Uterus (tissue), 2 donors: ENCODE measurements at regions not wholly inside any gene's neighbourhood (a gene's known extent, or its start where the extent isn't known, plus 50 kb on each side); places are given as distances from the start of the nearest gene placed in this dataset.

Experiments used
- POLR2A ChIP-seq, 2 donors: fragments of 450-650 bp; IDR thresholded peaks; one replicate each; pipeline ENCODE4 v1.6.1; 2016; ENCODE audit warnings: antibody characterized with exemption in 2 of 2, mild to moderate bottlenecking in 1 of 2, moderate library complexity in 1 of 2
- TF ChIP-seq, protein P1 (sequence below), 4 experiments: fragments of 200-600 bp in 2 of 4; fragments of 450-650 bp in 2 of 4; sonication (generic) in 2 of 4; IDR thresholded peaks; one replicate each; pipeline ENCODE4 v1.5.1; 2016 to 2019; ENCODE audit warnings: antibody characterized with exemption in 4 of 4, mild to moderate bottlenecking in 2 of 4, moderate library complexity in 1 of 4

DNA sequence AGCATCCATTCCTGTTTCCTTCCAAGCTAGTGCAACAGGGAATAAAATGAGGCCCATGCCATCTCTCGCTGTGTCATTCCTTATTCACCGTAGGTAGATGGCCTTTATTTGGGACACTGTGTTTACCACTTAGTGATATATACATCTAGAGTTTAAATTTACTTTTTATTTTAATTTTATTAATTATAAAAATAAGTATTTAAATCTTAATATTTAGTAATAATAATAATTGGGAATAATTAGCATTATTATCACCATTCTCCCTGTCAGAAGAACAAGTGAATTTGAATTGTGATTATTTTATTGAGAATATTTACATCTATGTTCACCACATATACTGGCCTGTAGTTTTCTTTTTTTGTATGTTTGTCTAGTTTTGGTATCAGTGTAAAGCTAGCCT lies 692.9 kb upstream of the KIF2B start:
- TF ChIP-seq, protein P1, sequence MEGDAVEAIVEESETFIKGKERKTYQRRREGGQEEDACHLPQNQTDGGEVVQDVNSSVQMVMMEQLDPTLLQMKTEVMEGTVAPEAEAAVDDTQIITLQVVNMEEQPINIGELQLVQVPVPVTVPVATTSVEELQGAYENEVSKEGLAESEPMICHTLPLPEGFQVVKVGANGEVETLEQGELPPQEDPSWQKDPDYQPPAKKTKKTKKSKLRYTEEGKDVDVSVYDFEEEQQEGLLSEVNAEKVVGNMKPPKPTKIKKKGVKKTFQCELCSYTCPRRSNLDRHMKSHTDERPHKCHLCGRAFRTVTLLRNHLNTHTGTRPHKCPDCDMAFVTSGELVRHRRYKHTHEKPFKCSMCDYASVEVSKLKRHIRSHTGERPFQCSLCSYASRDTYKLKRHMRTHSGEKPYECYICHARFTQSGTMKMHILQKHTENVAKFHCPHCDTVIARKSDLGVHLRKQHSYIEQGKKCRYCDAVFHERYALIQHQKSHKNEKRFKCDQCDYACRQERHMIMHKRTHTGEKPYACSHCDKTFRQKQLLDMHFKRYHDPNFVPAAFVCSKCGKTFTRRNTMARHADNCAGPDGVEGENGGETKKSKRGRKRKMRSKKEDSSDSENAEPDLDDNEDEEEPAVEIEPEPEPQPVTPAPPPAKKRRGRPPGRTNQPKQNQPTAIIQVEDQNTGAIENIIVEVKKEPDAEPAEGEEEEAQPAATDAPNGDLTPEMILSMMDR (IDR thresholded peaks at IDR 0.05), result no peak
- no peak for TF ChIP-seq POLR2A (IDR thresholded peaks at IDR 0.05)
